ENCODE measurements at regions not wholly inside any gene's neighbourhood (a gene's known extent, or its start where the extent isn't known, plus 50 kb on each side); places are given as distances from the start of the nearest gene placed in this dataset.

DNA sequence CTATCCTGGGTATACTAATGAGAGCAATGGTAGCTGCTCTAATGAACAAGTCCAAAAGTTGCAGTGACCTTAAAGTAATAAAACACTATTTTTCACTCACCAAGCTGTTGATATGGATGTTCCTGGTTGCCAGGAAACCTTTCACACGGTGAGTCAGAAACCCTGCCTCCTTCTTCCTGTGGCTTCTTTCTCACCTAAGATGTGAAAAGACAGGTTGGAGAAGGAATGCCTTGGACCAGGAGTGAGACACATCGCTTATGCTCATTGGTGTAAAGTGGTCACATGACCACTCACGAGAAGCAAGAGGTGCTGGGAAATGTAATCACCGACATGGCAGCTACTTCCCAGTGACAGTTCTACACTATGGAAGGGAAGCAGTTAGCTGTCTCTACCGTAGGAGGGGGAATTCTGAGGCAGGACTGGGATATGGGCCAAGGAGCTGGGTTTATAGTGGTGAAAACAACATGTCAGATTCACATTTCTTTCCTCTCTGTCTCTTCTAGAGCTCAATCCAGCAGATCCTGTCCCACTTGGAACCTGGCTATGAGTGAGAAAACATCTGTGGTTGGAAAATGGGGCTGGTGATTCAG, 320.4 kb upstream of the KLF4 start:
- TF ChIP-seq, protein P1, sequence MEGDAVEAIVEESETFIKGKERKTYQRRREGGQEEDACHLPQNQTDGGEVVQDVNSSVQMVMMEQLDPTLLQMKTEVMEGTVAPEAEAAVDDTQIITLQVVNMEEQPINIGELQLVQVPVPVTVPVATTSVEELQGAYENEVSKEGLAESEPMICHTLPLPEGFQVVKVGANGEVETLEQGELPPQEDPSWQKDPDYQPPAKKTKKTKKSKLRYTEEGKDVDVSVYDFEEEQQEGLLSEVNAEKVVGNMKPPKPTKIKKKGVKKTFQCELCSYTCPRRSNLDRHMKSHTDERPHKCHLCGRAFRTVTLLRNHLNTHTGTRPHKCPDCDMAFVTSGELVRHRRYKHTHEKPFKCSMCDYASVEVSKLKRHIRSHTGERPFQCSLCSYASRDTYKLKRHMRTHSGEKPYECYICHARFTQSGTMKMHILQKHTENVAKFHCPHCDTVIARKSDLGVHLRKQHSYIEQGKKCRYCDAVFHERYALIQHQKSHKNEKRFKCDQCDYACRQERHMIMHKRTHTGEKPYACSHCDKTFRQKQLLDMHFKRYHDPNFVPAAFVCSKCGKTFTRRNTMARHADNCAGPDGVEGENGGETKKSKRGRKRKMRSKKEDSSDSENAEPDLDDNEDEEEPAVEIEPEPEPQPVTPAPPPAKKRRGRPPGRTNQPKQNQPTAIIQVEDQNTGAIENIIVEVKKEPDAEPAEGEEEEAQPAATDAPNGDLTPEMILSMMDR (conservative IDR thresholded peaks at IDR 0.05; ENCODE audit: low read depth, low read length): no peak
- TF ChIP-seq EZH2 (IDR thresholded peaks at IDR 0.05; ENCODE audit: low read length, unreplicated experiment) (no peak), EZH2phosphoT487 (IDR thresholded peaks at IDR 0.05; ENCODE audit: borderline replicate concordance, low read length) (no peak)
